ENCODE measurements at regions not wholly inside any gene's neighbourhood (a gene's known extent, or its start where the extent isn't known, plus 50 kb on each side); places are given as distances from the start of the nearest gene placed in this dataset.

DNA sequence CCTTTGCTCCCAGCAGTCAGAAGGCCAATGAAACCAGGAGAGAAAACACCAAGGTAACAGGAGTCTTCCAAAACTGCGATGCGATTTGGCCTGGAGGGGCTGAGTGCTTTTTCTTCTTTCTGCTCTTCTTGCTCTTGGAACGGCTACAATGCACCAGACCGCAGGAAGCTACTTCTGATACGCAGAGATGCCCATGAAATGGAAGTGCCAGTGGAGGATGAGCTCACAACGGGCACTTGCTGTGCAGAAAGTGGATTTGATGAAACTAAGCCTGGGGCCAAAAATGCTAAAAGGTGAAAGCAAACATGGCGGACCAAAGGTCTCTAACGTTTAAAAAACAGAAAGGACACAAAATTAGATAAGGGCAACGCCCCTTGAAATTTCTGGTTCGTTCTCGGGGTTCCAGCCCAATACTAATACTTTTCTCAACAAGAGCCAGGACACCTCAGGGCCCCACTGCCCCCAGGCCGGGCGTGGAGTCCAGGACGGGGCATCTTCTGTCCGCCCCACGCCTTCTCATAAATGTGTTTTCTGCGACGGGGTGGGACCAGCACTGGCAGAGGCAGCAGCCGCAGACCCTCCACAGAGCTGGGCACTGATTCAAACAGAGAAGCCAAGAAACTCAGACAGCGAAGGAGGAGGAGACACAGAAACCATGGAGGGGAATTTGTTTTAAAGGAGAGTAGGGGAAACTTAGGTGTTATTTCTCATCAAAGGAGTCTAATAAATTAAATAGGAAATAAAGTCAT is 101.3 kb downstream of the CRYAA start:
- no peaks in the 10 kb centered on the region for H3K36me3 ChIP-seq (ENCODE audit: low read depth)
- H3K9me3 ChIP-seq (ENCODE audit: low read depth) = no peaks in the 10 kb centered on the region
- no peaks in the 10 kb centered on the region for H3K9me2 ChIP-seq (ENCODE audit: insufficient read depth)
- 0 out of 2 replicates have a peak, but pooled peaks cover 5% of the 10 kb centered on the region for H3K4me1 ChIP-seq (ENCODE audit: insufficient read depth)
- no peak overlapping the region for H3K4me3 ChIP-seq
- in situ Hi-C loops (cut with MboI) = no loop called here
- no peak for DNase-seq
- H3F3A ChIP-seq (ENCODE audit: insufficient read depth) = no peaks in the 10 kb centered on the region
- H2AFZ ChIP-seq = no peak overlapping the region
- H3K4me2 ChIP-seq (ENCODE audit: unreplicated experiment) = no peak overlapping the region
- no peaks in the 10 kb centered on the region for H3K79me2 ChIP-seq (ENCODE audit: insufficient read depth)
- H4K20me1 ChIP-seq (ENCODE audit: insufficient read depth) = no peaks in the 10 kb centered on the region
- peaks cover 34% of the 10 kb centered on the region for H3K27me3 ChIP-seq (replicated peaks; ENCODE audit: insufficient read depth)
- no peak overlapping the region for H3K9ac ChIP-seq
- no peak for TF ChIP-seq EZH2phosphoT487 (IDR thresholded peaks at IDR 0.05; ENCODE audit: insufficient read depth, low read depth)
- no peak for TF ChIP-seq EZH2 (IDR thresholded peaks at IDR 0.05; ENCODE audit: insufficient read depth, poor library complexity, severe bottlenecking)
- no peak overlapping the region for H3K27ac ChIP-seq
- WGBS, 2 experiments (ENCODE audit: low coverage in 1 of 2, low lambda C conversion rate in 2 of 2, missing lambda C conversion rate in 2 of 2) = 38 to 45% methylated on average over 20 of the region's 20 CpGs

DNA sequence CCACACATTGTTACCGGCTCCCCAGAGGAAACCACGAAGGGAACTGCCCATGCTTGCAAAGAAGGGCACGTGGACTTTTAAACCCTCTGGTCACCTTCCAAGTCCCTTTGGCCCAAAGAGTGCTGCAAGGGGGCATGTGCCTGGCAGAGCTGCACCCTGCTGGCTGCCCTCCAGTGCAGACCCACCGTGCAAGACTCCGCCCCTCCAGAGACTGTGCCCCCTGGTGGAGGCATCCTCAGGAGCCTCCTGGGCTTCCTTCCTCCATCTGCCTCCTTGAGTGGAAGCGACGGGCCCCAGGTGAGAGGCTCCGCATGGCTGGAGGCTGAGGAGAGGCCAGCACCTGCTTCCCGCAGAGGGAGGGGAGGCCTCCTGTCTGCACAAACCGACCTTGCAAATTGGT is 100.6 kb downstream of the CRYAA start:
- H3K79me2 ChIP-seq (ENCODE audit: insufficient read depth) = no peaks in the 10 kb centered on the region
- 76% methylated on average over 10 of the region's 10 CpGs for WGBS, 2 experiments (ENCODE audit: low coverage in 1 of 2, low lambda C conversion rate in 2 of 2, missing lambda C conversion rate in 2 of 2)
- H3K4me2 ChIP-seq (ENCODE audit: unreplicated experiment) = no peak overlapping the region
- no peaks in the 10 kb centered on the region for H3K9me2 ChIP-seq (ENCODE audit: insufficient read depth)
- H3K27ac ChIP-seq = no peak overlapping the region
- DNase-seq = no peak
- H3K4me3 ChIP-seq = no peak overlapping the region
- no peaks in the 10 kb centered on the region for H3F3A ChIP-seq (ENCODE audit: insufficient read depth)
- peaks cover 27% of the 10 kb centered on the region for H3K27me3 ChIP-seq (replicated peaks; ENCODE audit: insufficient read depth)
- H3K9ac ChIP-seq = no peak overlapping the region
- H3K9me3 ChIP-seq (ENCODE audit: low read depth) = no peaks in the 10 kb centered on the region
- in situ Hi-C loops (cut with MboI) = no loop called here
- TF ChIP-seq EZH2phosphoT487 (IDR thresholded peaks at IDR 0.05; ENCODE audit: insufficient read depth, low read depth) (no peak), EZH2 (IDR thresholded peaks at IDR 0.05; ENCODE audit: insufficient read depth, poor library complexity, severe bottlenecking) (no peak)
- 0 out of 2 replicates have a peak, but pooled peaks cover 5% of the 10 kb centered on the region for H3K4me1 ChIP-seq (ENCODE audit: insufficient read depth)
- H4K20me1 ChIP-seq (ENCODE audit: insufficient read depth) = no peaks in the 10 kb centered on the region
- H3K36me3 ChIP-seq (ENCODE audit: low read depth) = no peaks in the 10 kb centered on the region
- H2AFZ ChIP-seq = no peak overlapping the region

GRCh38 chr21:43268804-43269186 is 100.0 kb downstream of the CRYAA start:
- H4K20me1 ChIP-seq (ENCODE audit: insufficient read depth) = no peaks in the 10 kb centered on the region
- in situ Hi-C loops (cut with MboI) = no loop called here
- no peak overlapping the region for H2AFZ ChIP-seq
- H3F3A ChIP-seq (ENCODE audit: insufficient read depth) = no peaks in the 10 kb centered on the region
- no peak overlapping the region for H3K4me3 ChIP-seq
- TF ChIP-seq EZH2phosphoT487 (IDR thresholded peaks at IDR 0.05; ENCODE audit: insufficient read depth, low read depth) (no peak), EZH2 (IDR thresholded peaks at IDR 0.05; ENCODE audit: insufficient read depth, poor library complexity, severe bottlenecking) (no peak)
- no peak overlapping the region for H3K9ac ChIP-seq
- H3K9me3 ChIP-seq (ENCODE audit: low read depth) = no peaks in the 10 kb centered on the region
- H3K27ac ChIP-seq = no peak overlapping the region
- no peaks in the 10 kb centered on the region for H3K9me2 ChIP-seq (ENCODE audit: insufficient read depth)
- 0 out of 2 replicates have a peak, but pooled peaks cover 5% of the 10 kb centered on the region for H3K4me1 ChIP-seq (ENCODE audit: insufficient read depth)
- H3K36me3 ChIP-seq (ENCODE audit: low read depth) = no peaks in the 10 kb centered on the region
- WGBS, 2 experiments (ENCODE audit: low coverage in 1 of 2, low lambda C conversion rate in 2 of 2, missing lambda C conversion rate in 2 of 2) = 62 to 69% methylated on average over 12 of the region's 12 CpGs
- H3K79me2 ChIP-seq (ENCODE audit: insufficient read depth) = no peaks in the 10 kb centered on the region
- DNase-seq = no peak
- no peak overlapping the region for H3K4me2 ChIP-seq (ENCODE audit: unreplicated experiment)
- H3K27me3 ChIP-seq (replicated peaks; ENCODE audit: insufficient read depth) = peaks cover 20% of the 10 kb centered on the region

DNA sequence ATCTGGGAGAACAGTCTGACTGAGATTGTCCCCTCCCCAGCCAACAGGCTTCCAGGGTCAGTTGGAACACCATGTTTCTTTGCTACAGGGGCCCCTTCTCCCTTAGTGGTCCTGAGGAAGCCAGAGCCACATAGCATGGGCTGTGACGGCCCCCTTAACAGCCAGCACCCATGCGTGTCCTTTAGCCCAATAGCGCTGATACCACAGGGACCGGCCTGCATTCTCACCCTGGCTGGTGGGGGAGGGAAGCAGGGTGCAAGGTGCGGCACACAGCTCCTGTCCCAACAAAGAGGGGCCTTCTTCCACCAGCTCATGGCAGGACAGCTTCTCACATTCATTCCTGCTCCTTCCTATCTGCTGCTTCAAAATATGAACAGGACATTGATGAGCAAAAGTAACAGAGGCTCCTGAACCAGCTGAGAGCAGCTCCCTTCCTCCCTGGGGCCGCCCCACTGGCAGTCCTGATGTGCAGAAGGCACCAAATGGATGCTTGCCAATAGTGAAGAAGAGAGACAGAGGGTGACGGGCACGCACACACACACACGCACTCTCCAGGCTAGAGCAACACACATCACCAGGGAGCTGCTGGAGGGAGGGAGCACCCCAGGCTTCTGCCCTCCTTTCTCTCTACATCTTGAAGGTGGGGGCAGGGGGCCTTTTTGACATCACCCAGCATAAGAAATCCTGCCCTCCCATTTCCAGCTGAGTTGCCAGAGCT is 99.4 kb downstream of the CRYAA start:
- H3K9me2 ChIP-seq (ENCODE audit: insufficient read depth) = no peaks in the 10 kb centered on the region
- no peaks in the 10 kb centered on the region for H4K20me1 ChIP-seq (ENCODE audit: insufficient read depth)
- no peaks in the 10 kb centered on the region for H3K9me3 ChIP-seq (ENCODE audit: low read depth)
- DNase-seq = no peak
- in situ Hi-C loops (cut with MboI) = no loop called here
- no peak overlapping the region for H3K9ac ChIP-seq
- 84 to 85% methylated on average over 9 of the region's 9 CpGs for WGBS, 2 experiments (ENCODE audit: low coverage in 1 of 2, low lambda C conversion rate in 2 of 2, missing lambda C conversion rate in 2 of 2)
- no peak overlapping the region for H3K4me3 ChIP-seq
- H3K36me3 ChIP-seq (ENCODE audit: low read depth) = no peaks in the 10 kb centered on the region
- H3K4me1 ChIP-seq (ENCODE audit: insufficient read depth) = 0 out of 2 replicates have a peak, but pooled peaks cover 5% of the 10 kb centered on the region
- peaks cover 19% of the 10 kb centered on the region for H3K27me3 ChIP-seq (replicated peaks; ENCODE audit: insufficient read depth)
- no peaks in the 10 kb centered on the region for H3F3A ChIP-seq (ENCODE audit: insufficient read depth)
- H3K27ac ChIP-seq = no peak overlapping the region
- H3K79me2 ChIP-seq (ENCODE audit: insufficient read depth) = no peaks in the 10 kb centered on the region
- TF ChIP-seq EZH2 (IDR thresholded peaks at IDR 0.05; ENCODE audit: insufficient read depth, poor library complexity, severe bottlenecking) (no peak), EZH2phosphoT487 (IDR thresholded peaks at IDR 0.05; ENCODE audit: insufficient read depth, low read depth) (no peak)
- H3K4me2 ChIP-seq (ENCODE audit: unreplicated experiment) = no peak overlapping the region
- H2AFZ ChIP-seq = no peak overlapping the region
